Fibroblast of villous mesenchyme (primary cell): ENCODE measurements at regions not wholly inside any gene's neighbourhood (a gene's known extent, or its start where the extent isn't known, plus 50 kb on each side); places are given as distances from the start of the nearest gene placed in this dataset.
"Not testable (repeated sequence)": the region's sequence is repeated elsewhere in the genome, so short reads cannot be mapped to it uniquely, and the experiment has no call there.

ENCODE experiments used
- DNase-seq: peaks from one replicate; pipeline ENCODE4 v3.0.0-alpha.2; 2010; ENCODE audit warnings: low read depth
- H3K4me3 ChIP-seq: 2 replicates; pipeline ENCODE4 v1.5.1; 2011; ENCODE audit warnings: low read depth, mild to moderate bottlenecking, low read length
- CTCF ChIP-seq: IDR thresholded peaks from 2 replicates; pipeline ENCODE4 v1.5.1; 2012; ENCODE audit warnings: low read depth, mild to moderate bottlenecking, low read length; ENCODE audit not compliant: insufficient read depth

- H3K4me3 ChIP-seq, result no peak overlapping the region
- TF ChIP-seq CTCF, result no peak
- DNase-seq, result no peak
Observed at GRCh38 chr2:14998546-14998945, 366.0 kb downstream of the LRATD1 start.

GRCh38 chr2:14999114-14999661 lies 366.7 kb downstream of the LRATD1 start:
- no peak overlapping the region for H3K4me3 ChIP-seq
- TF ChIP-seq CTCF, result no peak
- DNase-seq, result no peak

- not testable (repeated sequence) for H3K4me3 ChIP-seq, DNase-seq
Observed at GRCh38 chr2:15002519-15002918, 370.0 kb downstream of the LRATD1 start.

GRCh38 chr2:15006667-15007066 lies 374.1 kb downstream of the LRATD1 start:
- DNase-seq, result no peak
- no peak overlapping the region for H3K4me3 ChIP-seq
- TF ChIP-seq CTCF, result no peak

- TF ChIP-seq CTCF, result no peak
- H3K4me3 ChIP-seq, result no peak overlapping the region
- DNase-seq, result peak; percentile 2
Observed at GRCh38 chr2:15009681-15010080, 377.2 kb downstream of the LRATD1 start.

GRCh38 chr2:15010346-15010745 lies 377.8 kb downstream of the LRATD1 start:
- TF ChIP-seq CTCF, result no peak
- no peak for DNase-seq
- no peak overlapping the region for H3K4me3 ChIP-seq

- TF ChIP-seq CTCF, result no peak
- no peak for DNase-seq
- H3K4me3 ChIP-seq, result no peak overlapping the region
Observed at GRCh38 chr2:15018814-15019213, 386.3 kb downstream of the LRATD1 start.
